Heart right ventricle (tissue), 16 donors: ENCODE measurements at regions not wholly inside any gene's neighbourhood (a gene's known extent, or its start where the extent isn't known, plus 50 kb on each side); places are given as distances from the start of the nearest gene placed in this dataset.

Source experiments
- ATAC-seq, 8 donors: fragments of 200-7000 bp; cut with Tn5 transposase; one replicate each; pipeline ENCODE4 v1.9.1; 2020; ENCODE audit warnings: mild to moderate bottlenecking in 8 of 8, moderate library complexity in 8 of 8, moderate number of reproducible peaks in 1 of 8
- DNase-seq, 2 donors: peaks; one replicate each; pipeline ENCODE4 v3.0.0-alpha.2; 2020
- H3K27ac ChIP-seq, 10 donors: fragments of 200-600 bp; sonication (generic) in 2 of 10; one replicate each; pipeline versions ENCODE4 v1.5.0 to v1.8.0; 2020 to 2022; ENCODE audit warnings: mild to moderate bottlenecking in 3 of 10
- H3K27me3 ChIP-seq, 7 donors: fragments of 200-600 bp; one replicate each; pipeline ENCODE4 v1.8.0; 2021 to 2022; ENCODE audit warnings: mild to moderate bottlenecking in 2 of 7
- H3K36me3 ChIP-seq, 9 donors: fragments of 200-600 bp; sonication (generic) in 1 of 9; one replicate each; pipeline versions ENCODE4 v1.5.0 to v1.8.0; 2020 to 2022; ENCODE audit warnings: mild to moderate bottlenecking in 2 of 9
- H3K4me1 ChIP-seq, 9 donors: fragments of 200-600 bp; sonication (generic) in 1 of 9; one replicate each; pipeline versions ENCODE4 v1.5.0 to v1.8.0; 2020 to 2022; ENCODE audit warnings: mild to moderate bottlenecking in 4 of 9
- H3K4me3 ChIP-seq, 10 donors: fragments of 200-600 bp; sonication (generic) in 2 of 10; one replicate each; pipeline versions ENCODE4 v1.5.0 to v1.8.0; 2020 to 2022; ENCODE audit warnings: mild to moderate bottlenecking in 7 of 10, moderate library complexity in 2 of 10
- H3K9me3 ChIP-seq, 11 donors: fragments of 200-600 bp in 10 of 11; sonication (generic) in 2 of 11; one replicate each; pipeline versions ENCODE4 v1.5.0 to v1.8.0; 2013 to 2022; ENCODE audit warnings: mild to moderate bottlenecking in 2 of 11, control low read depth in 1 of 11, moderate library complexity in 1 of 11
- CTCF ChIP-seq, 9 donors: fragments of 200-600 bp; sonication (generic) in 2 of 9; IDR thresholded peaks; one replicate each; pipeline versions ENCODE4 v1.5.0 to v1.8.0; 2021 to 2022; ENCODE audit warnings: antibody characterized with exemption in 9 of 9, mild to moderate bottlenecking in 5 of 9, moderate library complexity in 1 of 9
- WGBS, 2 donors: extraction: QIAGEN DNeasy Blood & Tissue Kit; methylation state at CpG; one replicate each; pipeline ENCODE4 v1.1.7; 2013; ENCODE audit warnings: inconsistent platforms in 1 of 2; 5-methylcytosine and 5-hydroxymethylcytosine counted together
- intact Hi-C, 10 donors: fragments of 100-400 bp; cut with DNase I; formaldehyde crosslinking; loops; one replicate each; pipeline versions ENCODE4 v1.11.1 to v1.14.2; 2022
- donor health status: Arrhythmogenic right ventricular cardiomyopathy.
- donor health status: ischemic (EF 13 %, LVEDD 7.1; RV severe dilation, severe dysfunction).
- donor health status: healthy with polysubstance abuse.
- donor health status: DM: no; HTN: yes; CAD: no.
- donor health status: DM: no; HTN: no; CAD: no.
- donor health status: ischemic (EF 25% LVEDD 6.9; RV normal size, moderate dysfunction).
- donor health status: ischemic (EF 25% LVEDD 5.7; RV mildly dilated, moderate dysfunction).
- donor health status: healthy.
- donor health status: DM: yes; HTN: yes; CAD: no.
- donor health status: Ischemic cardiomyopathy.
- donor health status: ischemic (EF 35%, LVEDD 5.7; RV mildly dilated, moderate dysfunction).
- donor health status: nonischemic (EF 11% LVEDD 7.7; RV severe dilation, severe dysfunction).
- donor health status: DM: yes; HTN: yes; CAD: no.
- donor health status: PGD.
- donor health status: ischemic (EF 29% LVEDD 5.4; RV normal size, mild dysfunction).
- donor health status: nonischemic (EF 23%, LVEDD 6.1; RV moderate dilation, normal function).

DNA sequence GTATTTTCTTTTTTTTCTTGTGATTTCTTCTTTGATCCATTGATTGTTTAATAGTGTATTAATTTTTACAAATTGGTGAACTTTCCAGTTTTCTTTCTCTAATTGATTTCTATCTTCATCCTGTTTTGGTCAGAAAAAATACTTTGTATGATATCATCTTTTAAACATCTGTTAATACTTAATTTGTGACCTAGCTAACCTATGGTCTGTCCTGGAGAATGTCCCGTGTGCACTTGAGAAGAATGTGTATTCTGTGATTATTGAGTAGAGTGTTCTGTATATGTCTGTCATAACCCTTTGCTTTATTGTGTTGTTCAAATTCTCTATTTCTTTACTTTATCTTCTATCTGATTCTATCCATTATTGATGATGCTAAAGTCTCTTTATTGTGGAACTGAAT, 65.8 kb upstream of the ZEB1 start:
- ATAC-seq (no peak), DNase-seq (no peak)
- Histone ChIP-seq H3K27me3 (no peaks in the 10 kb centered on the region), H3K9me3 (peaks cover 0 to 23% (median 4%) of the 10 kb centered on the region in 11 donors), H3K36me3 (no peaks in the 10 kb centered on the region), H3K4me1 (no peaks in the 10 kb centered on the region), H3K27ac (no peak overlapping the region), H3K4me3 (no peak overlapping the region)
- 62 to 67% methylated on average over 1 of the region's 1 CpG for WGBS, 2 donors
- no peak for TF ChIP-seq CTCF (IDR thresholded peaks at IDR 0.05)
- intact Hi-C loops: no loop called here

- ATAC-seq (peak in 4 of 8 donors; percentile 30 to 53 (median 44)), DNase-seq (no peak)
- intact Hi-C loops: no loop called here
- peaks cover 3 to 26% (median 20%) of the 10 kb centered on the region in 9 donors for H3K4me1 ChIP-seq
- H3K27me3 ChIP-seq: no peaks in the 10 kb centered on the region
- no peaks in the 10 kb centered on the region for H3K36me3 ChIP-seq
- peak overlapping the region in 4 of 10 donors; percentile 13 to 26 (median 14) for H3K4me3 ChIP-seq
- no peak for TF ChIP-seq CTCF (IDR thresholded peaks at IDR 0.05)
- H3K27ac ChIP-seq: peak overlapping the region; percentile 18 to 68 (median 47)
- 63 to 67% methylated on average over 6 of the region's 6 CpGs for WGBS, 2 donors
- no peaks in the 10 kb centered on the region for H3K9me3 ChIP-seq
Measured at GRCh38 chr10:31261511-31262311, 57.3 kb upstream of the ZEB1 start.

GRCh38 chr10:31262672-31263071, 56.3 kb upstream of the ZEB1 start:
- DNase-seq: peak in 1 of 2 donors; percentile 64

GRCh38 chr10:31263903-31264302, 55.1 kb upstream of the ZEB1 start:
- intact Hi-C loops: no loop called here
- no peak for TF ChIP-seq CTCF (IDR thresholded peaks at IDR 0.05)
- ATAC-seq (no peak), DNase-seq (no peak)
- no peaks in the 10 kb centered on the region for H3K27me3 ChIP-seq
- peaks cover 3 to 26% (median 20%) of the 10 kb centered on the region in 9 donors for H3K4me1 ChIP-seq
- no peak overlapping the region for H3K4me3 ChIP-seq
- WGBS, 2 donors: 98 to 99% methylated on average over 5 of the region's 5 CpGs
- H3K9me3 ChIP-seq: no peaks in the 10 kb centered on the region
- H3K36me3 ChIP-seq: no peaks in the 10 kb centered on the region
- H3K27ac ChIP-seq: peak overlapping the region in 1 of 10 donors; percentile 68

More at GRCh38 chr10:31262672-31263071, 56.3 kb upstream of the ZEB1 start:
- 25 to 29% methylated on average over 2 of the region's 2 CpGs for WGBS, 2 donors
- no peak for TF ChIP-seq CTCF (IDR thresholded peaks at IDR 0.05)
- H3K9me3 ChIP-seq: no peaks in the 10 kb centered on the region
- peaks cover 3 to 26% (median 20%) of the 10 kb centered on the region in 9 donors for H3K4me1 ChIP-seq
- H3K27me3 ChIP-seq: no peaks in the 10 kb centered on the region
- peak overlapping the region in 4 of 10 donors; percentile 13 to 26 (median 14) for H3K4me3 ChIP-seq
- ATAC-seq: peak in 7 of 8 donors; percentile 77 to 90 (median 85)
- no peaks in the 10 kb centered on the region for H3K36me3 ChIP-seq
- intact Hi-C loops: no loop called here
- H3K27ac ChIP-seq: peak overlapping the region in 8 of 10 donors; percentile 18 to 68 (median 50)
